H1 (cell line): ENCODE measurements at regions not wholly inside any gene's neighbourhood (a gene's known extent, or its start where the extent isn't known, plus 50 kb on each side); places are given as distances from the start of the nearest gene placed in this dataset.

Experiments
- CTCF ChIA-PET: fragments of 300-600 bp; sonication (Branson Sonifier 250); formaldehyde crosslinking; loops from one replicate; lab custom pipeline; 2021; ENCODE audit not compliant: partially characterized antibody; lab: Charles Lee
- POLR2A ChIA-PET: fragments of 300-600 bp; sonication (Branson Sonifier 250); formaldehyde crosslinking; loops from one replicate; lab custom pipeline; 2021; ENCODE audit warnings: inconsistent platforms; ENCODE audit not compliant: partially characterized antibody; lab: Charles Lee
- DNase-seq, 2 experiments: peaks; one replicate each; pipeline versions ENCODE4 v3.0.0 to v3.0.0-alpha.2; 2010 to 2022; ENCODE audit warnings: low spot score in 2 of 2, low read depth in 1 of 2, mixed read lengths in 1 of 2
- FAIRE-seq: peaks from 2 replicates; lab custom pipeline; 2011; peaks lifted over from hg19 to GRCh38; lab: Jason Lieb, UNC
- H2AFZ ChIP-seq: 2 replicates; pipeline ENCODE4 v1.8.1; 2012; ENCODE audit warnings: low read length, inconsistent platforms
- H2AK5ac ChIP-seq: 2 replicates; pipeline ENCODE4 v1.6.1; 2013; ENCODE audit warnings: low read depth, low read length
- H2BK120ac ChIP-seq: replicated peaks from 2 replicates; pipeline ENCODE3; 2013; ENCODE audit warnings: low read depth, low read length, inconsistent platforms
- H2BK12ac ChIP-seq: 2 replicates; pipeline ENCODE4 v1.6.1; 2013; ENCODE audit warnings: low read depth, low read length
- H2BK15ac ChIP-seq: 2 replicates; pipeline ENCODE4 v1.6.1; 2013; ENCODE audit warnings: low read length
- H2BK20ac ChIP-seq: 2 replicates; pipeline ENCODE4 v1.6.1; 2013; ENCODE audit warnings: low read length
- H2BK5ac ChIP-seq: 2 replicates; pipeline ENCODE4 v1.6.1; 2013; ENCODE audit warnings: low read depth, low read length
- H3K14ac ChIP-seq: 2 replicates; pipeline ENCODE4 v1.6.1; 2013; ENCODE audit warnings: inconsistent platforms; ENCODE audit not compliant: insufficient read length
- H3K18ac ChIP-seq: 2 replicates; pipeline ENCODE4 v1.6.1; 2013; ENCODE audit warnings: low read length; ENCODE audit errors: extremely low read depth
- H3K23ac ChIP-seq: 2 replicates; pipeline ENCODE4 v1.6.1; 2013; ENCODE audit warnings: inconsistent platforms; ENCODE audit not compliant: insufficient read length
- H3K23me2 ChIP-seq: 2 replicates; pipeline ENCODE4 v1.6.1; 2013; ENCODE audit warnings: low read depth, low read length
- H3K27ac ChIP-seq: 2 replicates; pipeline ENCODE4 v1.6.1; 2011; ENCODE audit warnings: low read depth, low read length, inconsistent platforms
- H3K27me3 ChIP-seq, 4 experiments: replicated peaks in 1 of 4; 1 replicate in 1 of 4; 2 replicates in 3 of 4; pipeline versions ENCODE4 v1.6.1 to v1.8.1; 2011 to 2013; ENCODE audit warnings: low read length in 3 of 4, mild to moderate bottlenecking in 3 of 4, inconsistent platforms in 2 of 4, mixed read lengths in 2 of 4, moderate library complexity in 1 of 4; ENCODE audit not compliant: control insufficient read depth in 3 of 4, insufficient read depth in 3 of 4; ENCODE audit errors: extremely low read depth in 1 of 4
- H3K36me3 ChIP-seq, 4 experiments: 2 replicates each; pipeline versions ENCODE4 v1.6.1 to v1.8.1; 2011 to 2013; ENCODE audit warnings: mild to moderate bottlenecking in 4 of 4, low read length in 3 of 4, moderate library complexity in 2 of 4, control low read depth in 1 of 4, inconsistent platforms in 1 of 4; ENCODE audit not compliant: insufficient read depth in 4 of 4, control insufficient read depth in 2 of 4
- H3K4ac ChIP-seq: replicated peaks from 2 replicates; pipeline ENCODE3; 2013; ENCODE audit warnings: low read length, low read depth, mixed read lengths, inconsistent platforms; ENCODE audit not compliant: insufficient read length
- H3K4me1 ChIP-seq, 4 experiments: replicated peaks in 1 of 4; 1 replicate in 1 of 4; 2 replicates in 3 of 4; pipeline versions ENCODE4 v1.6.1 to v1.8.1; 2011 to 2013; ENCODE audit warnings: low read length in 3 of 4, inconsistent platforms in 2 of 4, mixed read lengths in 1 of 4; ENCODE audit not compliant: insufficient read depth in 4 of 4, control insufficient read depth in 3 of 4
- H3K4me2 ChIP-seq, 2 experiments: 2 replicates each; pipeline versions ENCODE4 v1.6.1 to v1.8.1; 2011 to 2013; ENCODE audit warnings: low read depth in 2 of 2, low read length in 2 of 2, control low read depth in 1 of 2, inconsistent platforms in 1 of 2, mild to moderate bottlenecking in 1 of 2; ENCODE audit not compliant: insufficient read depth in 1 of 2
- H3K4me3 ChIP-seq, 4 experiments: fragments of 200-600, 300-600 bp in 1 of 4; sonication (generic), shearing (Covaris generic), sonication (Bioruptor Twin) in 1 of 4; 2 replicates each; pipeline versions ENCODE4 v1.5.1 to v1.8.1; 2011 to 2016; ENCODE audit warnings: low read length in 4 of 4, low read depth in 3 of 4, control low read depth in 2 of 4, inconsistent platforms in 2 of 4, mild to moderate bottlenecking in 2 of 4, mixed read lengths in 1 of 4, moderate library complexity in 1 of 4; ENCODE audit not compliant: insufficient read depth in 2 of 4; ENCODE audit errors: extremely low read depth in 1 of 4
- H3K56ac ChIP-seq: replicated peaks from 2 replicates; pipeline ENCODE3; 2013; ENCODE audit warnings: low read depth, mild to moderate bottlenecking, mixed read lengths, low read length, inconsistent platforms; ENCODE audit not compliant: insufficient read length
- H3K79me1 ChIP-seq: 2 replicates; pipeline ENCODE4 v1.6.1; 2013; ENCODE audit warnings: low read depth, low read length, control low read depth
- H3K79me2 ChIP-seq, 2 experiments: 2 replicates each; pipeline versions ENCODE4 v1.6.1 to v1.8.1; 2012 to 2013; ENCODE audit warnings: low read length in 2 of 2, mild to moderate bottlenecking in 2 of 2, inconsistent platforms in 1 of 2; ENCODE audit not compliant: insufficient read depth in 2 of 2, control insufficient read depth in 1 of 2
- H3K9ac ChIP-seq, 4 experiments: replicated peaks in 1 of 4; 1 replicate in 1 of 4; 2 replicates in 3 of 4; pipeline versions ENCODE4 v1.6.1 to v1.8.1; 2011 to 2013; ENCODE audit warnings: low read depth in 3 of 4, low read length in 3 of 4, control low read depth in 2 of 4, mild to moderate bottlenecking in 2 of 4, moderate library complexity in 2 of 4, inconsistent platforms in 1 of 4; ENCODE audit errors: extremely low read depth in 1 of 4
- H3K9me3 ChIP-seq, 2 experiments: 2 replicates each; pipeline versions ENCODE4 v1.6.1 to v1.8.1; 2012 to 2013; ENCODE audit warnings: mild to moderate bottlenecking in 2 of 2, moderate library complexity in 2 of 2, control low read depth in 1 of 2, inconsistent platforms in 1 of 2, low read depth in 1 of 2, low read length in 1 of 2, mixed read lengths in 1 of 2; ENCODE audit not compliant: insufficient read depth in 2 of 2
- H4K20me1 ChIP-seq, 2 experiments: replicated peaks in 1 of 2; 2 replicates each; pipeline versions ENCODE3 to v1.8.1; 2011 to 2013; ENCODE audit warnings: inconsistent platforms in 2 of 2, low read length in 2 of 2, mild to moderate bottlenecking in 1 of 2; ENCODE audit not compliant: insufficient read depth in 2 of 2, control insufficient read depth in 1 of 2
- H4K5ac ChIP-seq: 2 replicates; pipeline ENCODE4 v1.6.1; 2013; ENCODE audit warnings: low read length, low read depth, mixed read lengths, inconsistent platforms; ENCODE audit not compliant: insufficient read length
- H4K8ac ChIP-seq: 2 replicates; pipeline ENCODE4 v1.8.0; 2013; ENCODE audit warnings: mild to moderate bottlenecking, moderate library complexity, low read length, inconsistent platforms; ENCODE audit not compliant: insufficient read depth; ENCODE audit errors: extremely low read depth
- H4K91ac ChIP-seq: replicated peaks from 2 replicates; pipeline ENCODE3; 2013; ENCODE audit warnings: low read length, mixed read lengths, inconsistent platforms; ENCODE audit not compliant: insufficient read length
- CTCF ChIP-seq, 3 experiments: IDR thresholded peaks; 1 replicate in 2 of 3; 2 replicates in 1 of 3; pipeline versions ENCODE4 v1.5.1 to v1.6.1; 2011; ENCODE audit warnings: low read length in 3 of 3, mild to moderate bottlenecking in 3 of 3, inconsistent platforms in 2 of 3, low read depth in 1 of 3, moderate library complexity in 1 of 3; ENCODE audit not compliant: insufficient read depth in 1 of 3; ENCODE audit errors: control extremely low read depth in 1 of 3
- KDM1A ChIP-seq: fragments of 200-600, 300-600 bp; sonication (generic); IDR thresholded peaks from 2 replicates; pipeline ENCODE4 v1.7.1; 2016; ENCODE audit warnings: mild to moderate bottlenecking, low read length, borderline replicate concordance
- PHF8 ChIP-seq: fragments of 200-600 bp; sonication (generic); conservative IDR thresholded peaks from 2 replicates; pipeline ENCODE4 v1.7.1; 2012; ENCODE audit warnings: low read depth, mild to moderate bottlenecking, inconsistent platforms, low read length, moderate library complexity
- RAD21 ChIP-seq, 2 experiments: IDR thresholded peaks in 1 of 2; conservative IDR thresholded peaks in 1 of 2; 2 replicates each; pipeline ENCODE4 v1.6.1; 2011; ENCODE audit warnings: low read depth in 2 of 2, low read length in 2 of 2, improper control_type of control experiment in 1 of 2, inconsistent platforms in 1 of 2, mild to moderate bottlenecking in 1 of 2, moderate library complexity in 1 of 2
- ZNF274 ChIP-seq: IDR thresholded peaks from 2 replicates; pipeline ENCODE4 v1.7.0; 2012; ENCODE audit warnings: low read length, borderline replicate concordance; ENCODE audit errors: extremely low read depth
- WGBS, 2 experiments: shearing (Covaris generic) in 1 of 2; methylation state at CpG; one replicate each; pipeline versions ENCODE4 v1.1.6 to v1.1.7; 2013 to 2015; ENCODE audit warnings: low lambda C conversion rate in 2 of 2, mixed read lengths in 2 of 2, inconsistent platforms in 1 of 2, low coverage in 1 of 2, missing lambda C conversion rate in 1 of 2; ENCODE audit not compliant: insufficient replicate concordance in 2 of 2, insufficient coverage in 1 of 2, insufficient read length in 1 of 2; ENCODE audit errors: extremely low coverage in 1 of 2, missing lambda C conversion rate in 1 of 2; 5-methylcytosine and 5-hydroxymethylcytosine counted together

- Histone ChIP-seq H3K4me1 (no peaks in the 10 kb centered on the region), H3K56ac (no peak overlapping the region), H2BK15ac (no peak overlapping the region), H3K27me3 (no peaks in the 10 kb centered on the region), H3K9me3 (no peaks in the 10 kb centered on the region), H3K4me3 (no peak overlapping the region), H3K23ac (no peak overlapping the region), H3K9ac (no peak overlapping the region), H2AFZ (no peak overlapping the region), H3K18ac (no peak overlapping the region), H4K5ac (no peak overlapping the region), H3K36me3 (no peaks in the 10 kb centered on the region), H3K14ac (no peak overlapping the region), H3K4me2 (no peak overlapping the region), H4K8ac (no peak overlapping the region), H3K79me1 (no peaks in the 10 kb centered on the region), H3K23me2 (no peaks in the 10 kb centered on the region), H3K4ac (no peak overlapping the region), H3K27ac (no peak overlapping the region), H2BK120ac (no peak overlapping the region), H2BK20ac (no peak overlapping the region), H4K20me1 (no peaks in the 10 kb centered on the region), H4K91ac (no peak overlapping the region), H2AK5ac (no peak overlapping the region), H3K79me2 (no peaks in the 10 kb centered on the region), H2BK12ac (no peak overlapping the region), H2BK5ac (no peak overlapping the region)
- WGBS, 2 experiments = 85% methylated on average over 1 of the region's 1 CpG; no CpG with 5 or more reads in 1 of the 2 experiments
- no peak for FAIRE-seq
- TF ChIP-seq RAD21 (IDR thresholded peaks at IDR 0.05 in 1 of 2, conservative IDR thresholded peaks at IDR 0.05 in 1 of 2; ENCODE audit: low read depth in 2 of 2, low read length in 2 of 2) (peak; percentile 58 to 68), ZNF274 (no peak), KDM1A (no peak), CTCF (IDR thresholded peaks at IDR 0.05; ENCODE audit: control extremely low read depth in 1 of 3, insufficient read depth in 1 of 3, low read depth in 1 of 3, low read length in 3 of 3) (peak in 1 of 3 experiments; percentile 43; a peak in 1 of 4 replicates), PHF8 (no peak)
- CTCF ChIA-PET = interaction anchor here (0.6 to 1.2 kb wide), 2 partner anchors 750 to 906 kb away, joined by 3 to 5 read pairs; no protein-coding TSS in a partner anchor
- DNase-seq = no peak
- POLR2A ChIA-PET = no interaction called here
Observed at GRCh38 chr6:122180132-122180531, 219.3 kb upstream of the HSF2 start.
